Epithelial cell of proximal tubule (primary cell): ENCODE measurements at regions not wholly inside any gene's neighbourhood (a gene's known extent, or its start where the extent isn't known, plus 50 kb on each side); places are given as distances from the start of the nearest gene placed in this dataset.

ENCODE experiments used
- DNase-seq: peaks from one replicate; pipeline ENCODE4 v3.0.0-alpha.2; 2011; ENCODE audit warnings: low read depth
- H3K4me3 ChIP-seq: 2 replicates; pipeline ENCODE4 v1.5.1; 2011; ENCODE audit warnings: low read depth, mild to moderate bottlenecking, low read length
- TF ChIP-seq, protein P1 (sequence below): conservative IDR thresholded peaks from 2 replicates; pipeline ENCODE4 v1.5.1; 2012; ENCODE audit warnings: low read depth, mild to moderate bottlenecking, low read length

DNA sequence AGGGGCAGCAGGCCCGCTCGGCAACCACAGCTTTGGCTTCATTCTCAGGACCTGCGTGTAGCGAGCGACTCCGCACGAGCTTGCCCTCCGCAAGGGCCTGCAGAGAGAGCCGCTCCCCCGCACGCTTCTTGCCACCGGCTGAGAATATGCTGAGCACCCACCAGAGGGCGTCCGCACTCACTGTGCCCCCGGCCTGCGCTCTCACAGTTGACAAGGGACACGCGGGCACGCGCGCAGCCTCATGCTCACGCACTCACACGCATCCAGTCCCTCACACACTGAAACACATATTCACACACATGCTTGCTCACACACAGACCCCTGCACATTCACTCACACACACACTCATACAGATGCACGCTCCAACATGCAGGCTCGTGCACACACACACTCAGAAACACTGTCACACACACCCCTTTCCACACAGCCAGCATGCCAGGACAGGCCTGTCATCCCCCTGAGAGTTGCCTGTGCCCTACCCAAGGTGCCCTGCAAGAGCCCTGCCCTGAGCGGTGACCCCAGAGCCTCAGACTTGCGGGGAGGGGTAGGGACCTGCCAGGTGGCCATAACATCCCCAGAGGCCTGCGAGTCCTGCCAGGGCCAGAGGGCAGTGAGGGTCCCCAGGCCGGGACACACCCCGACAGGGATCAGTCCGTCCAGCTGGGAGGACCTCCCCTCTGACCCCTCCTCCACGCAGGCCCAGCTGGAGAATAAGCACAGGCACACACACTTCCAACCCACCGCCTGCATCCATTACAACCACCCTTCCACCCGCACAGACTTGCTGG, 174.1 kb downstream of the BMP7 start:
- H3K4me3 ChIP-seq: no peak overlapping the region
- DNase-seq: no peak
- TF ChIP-seq, protein P1, sequence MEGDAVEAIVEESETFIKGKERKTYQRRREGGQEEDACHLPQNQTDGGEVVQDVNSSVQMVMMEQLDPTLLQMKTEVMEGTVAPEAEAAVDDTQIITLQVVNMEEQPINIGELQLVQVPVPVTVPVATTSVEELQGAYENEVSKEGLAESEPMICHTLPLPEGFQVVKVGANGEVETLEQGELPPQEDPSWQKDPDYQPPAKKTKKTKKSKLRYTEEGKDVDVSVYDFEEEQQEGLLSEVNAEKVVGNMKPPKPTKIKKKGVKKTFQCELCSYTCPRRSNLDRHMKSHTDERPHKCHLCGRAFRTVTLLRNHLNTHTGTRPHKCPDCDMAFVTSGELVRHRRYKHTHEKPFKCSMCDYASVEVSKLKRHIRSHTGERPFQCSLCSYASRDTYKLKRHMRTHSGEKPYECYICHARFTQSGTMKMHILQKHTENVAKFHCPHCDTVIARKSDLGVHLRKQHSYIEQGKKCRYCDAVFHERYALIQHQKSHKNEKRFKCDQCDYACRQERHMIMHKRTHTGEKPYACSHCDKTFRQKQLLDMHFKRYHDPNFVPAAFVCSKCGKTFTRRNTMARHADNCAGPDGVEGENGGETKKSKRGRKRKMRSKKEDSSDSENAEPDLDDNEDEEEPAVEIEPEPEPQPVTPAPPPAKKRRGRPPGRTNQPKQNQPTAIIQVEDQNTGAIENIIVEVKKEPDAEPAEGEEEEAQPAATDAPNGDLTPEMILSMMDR: peak; percentile 78

DNA sequence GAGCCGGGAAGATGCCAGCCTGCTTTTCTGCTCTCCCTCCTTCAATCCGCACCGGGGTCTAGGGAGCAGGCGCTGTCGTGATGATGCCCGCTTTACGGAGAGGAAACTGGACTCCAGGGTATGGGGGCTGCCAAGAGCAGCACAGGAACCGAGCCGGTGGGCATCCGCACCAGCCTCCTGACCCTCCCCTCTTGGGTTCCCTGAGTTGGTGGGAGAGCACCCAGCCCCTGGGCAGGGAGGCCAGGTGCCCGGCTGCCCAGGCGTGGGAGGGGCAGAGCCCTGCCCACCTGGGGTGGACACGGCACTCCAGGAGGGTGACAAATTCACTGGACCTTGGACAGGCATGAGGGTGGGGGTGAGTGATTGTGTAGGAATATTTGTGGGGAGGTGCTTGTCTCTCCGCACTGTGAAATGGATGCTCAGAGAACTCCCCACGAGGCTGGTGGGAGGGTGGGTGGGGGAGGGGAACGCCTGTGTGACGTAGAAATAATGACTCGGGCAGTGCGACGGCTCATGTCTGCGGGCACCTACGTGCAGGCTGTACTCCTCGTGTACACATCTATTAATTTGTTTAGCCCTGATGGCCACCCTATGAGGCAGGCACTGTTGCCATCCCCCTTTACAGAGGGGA, 173.4 kb downstream of the BMP7 start:
- DNase-seq: no peak
- TF ChIP-seq, protein P1: no peak
- H3K4me3 ChIP-seq: no peak overlapping the region

DNA sequence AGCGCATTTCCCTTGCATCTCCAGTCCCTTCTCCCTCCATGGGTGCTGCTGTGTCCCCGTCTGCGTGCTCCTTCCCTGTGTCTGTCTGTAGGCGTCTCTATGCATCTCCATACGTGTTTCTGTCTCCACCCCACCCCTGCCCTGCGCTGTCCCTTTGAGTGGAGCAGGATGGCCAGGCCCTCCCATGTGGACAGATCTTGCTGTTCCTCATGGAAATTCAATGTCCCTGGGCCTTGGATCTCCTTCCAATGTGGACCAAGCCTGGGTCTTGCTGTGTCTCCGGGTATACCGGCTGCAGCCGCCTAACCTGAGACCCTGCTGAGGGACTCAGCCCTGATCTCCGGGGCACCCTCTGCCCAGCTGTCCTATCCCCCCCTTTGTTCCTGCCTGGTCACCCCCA, 172.7 kb downstream of the BMP7 start:
- no peak overlapping the region for H3K4me3 ChIP-seq
- DNase-seq: no peak

DNA sequence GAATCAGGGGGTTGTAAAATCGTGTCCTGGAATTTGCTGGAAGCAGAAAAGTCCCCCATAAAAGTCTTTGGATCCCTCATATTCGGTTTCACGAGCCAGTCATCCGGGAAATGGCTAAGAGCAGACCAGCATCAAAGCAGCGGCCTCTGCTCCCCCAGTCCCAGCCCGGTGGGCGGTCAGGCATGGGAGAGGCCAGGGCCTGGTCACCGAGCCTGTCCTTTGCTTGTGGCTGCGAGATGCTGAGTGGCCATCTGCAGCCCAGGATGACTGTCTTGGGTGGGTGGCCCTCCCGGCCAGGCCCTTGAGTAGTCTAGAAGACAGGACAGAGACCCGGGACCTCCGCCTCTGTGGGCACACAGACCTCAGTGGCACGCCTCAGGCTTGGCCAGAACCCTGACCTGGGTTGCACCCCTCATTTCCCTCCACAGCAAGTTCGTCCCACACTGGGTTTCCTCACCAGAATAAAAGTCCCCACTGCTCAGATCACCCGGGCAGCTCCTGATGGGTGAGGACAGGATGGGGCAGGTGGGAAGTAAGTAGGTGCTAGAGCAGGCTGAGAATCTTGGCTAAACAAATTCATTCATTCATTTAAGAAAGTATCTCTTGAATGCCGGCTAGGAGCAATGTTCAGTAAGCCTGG, 172.1 kb downstream of the BMP7 start:
- TF ChIP-seq, protein P1: no peak
- DNase-seq: no peak
- no peak overlapping the region for H3K4me3 ChIP-seq

More for the DNA sequence above, 172.7 kb downstream of the BMP7 start:
- TF ChIP-seq, protein P1: no peak

DNA sequence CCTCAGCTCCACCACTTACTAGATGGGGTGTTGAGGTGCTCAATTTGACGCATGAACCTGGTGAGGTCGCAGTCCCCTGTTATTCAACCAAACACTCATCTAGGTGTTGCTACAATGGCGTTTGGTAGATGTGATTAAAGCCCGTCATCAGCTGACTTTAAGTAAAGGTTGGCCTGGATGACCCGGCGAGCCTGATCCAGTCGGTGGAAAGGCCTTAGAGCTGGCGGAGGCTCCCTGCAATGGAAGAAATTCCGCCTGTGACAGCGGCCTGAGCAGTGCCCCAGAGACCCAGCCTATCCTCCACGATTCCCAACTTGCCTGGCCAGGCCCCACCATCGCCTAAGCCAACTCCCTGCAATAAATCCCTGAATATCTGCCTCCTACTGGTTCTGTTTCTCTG, 171.4 kb downstream of the BMP7 start:
- no peak overlapping the region for H3K4me3 ChIP-seq
- TF ChIP-seq, protein P1: no peak
- DNase-seq: no peak

DNA sequence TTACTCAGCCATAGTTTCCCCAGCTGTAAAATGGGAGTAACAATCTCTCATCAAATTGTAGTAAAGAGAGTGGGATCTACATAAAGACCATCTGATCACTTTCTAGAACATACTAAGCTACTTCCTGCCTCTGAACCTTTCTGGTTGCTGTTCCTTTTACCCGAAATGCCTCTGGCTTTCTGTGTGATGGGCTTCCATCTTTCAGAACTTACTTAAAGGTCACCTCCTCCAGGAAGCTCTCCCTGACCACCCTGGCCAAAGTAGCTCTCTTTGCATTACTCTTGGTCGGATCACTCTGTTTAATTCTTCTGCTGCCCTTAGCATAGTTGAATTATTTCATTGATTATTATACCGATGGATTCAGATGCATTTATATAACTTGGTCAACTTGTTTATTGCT, 171.0 kb downstream of the BMP7 start:
- no peak overlapping the region for H3K4me3 ChIP-seq
- TF ChIP-seq, protein P1: no peak
- no peak for DNase-seq
